Pancreas (tissue), 10 donors: ENCODE measurements at regions not wholly inside any gene's neighbourhood (a gene's known extent, or its start where the extent isn't known, plus 50 kb on each side); places are given as distances from the start of the nearest gene placed in this dataset.
A peak's percentile ranks its signal among the peaks of the same experiment; 100 is the strongest.

ENCODE experiments used
- ATAC-seq, 4 donors: fragments of 200-7000 bp; cut with Tn5 transposase; one replicate each; pipeline versions ENCODE4 v1.8.0 to v1.9.1; 2020; ENCODE audit warnings: mild to moderate bottlenecking in 4 of 4, moderate library complexity in 4 of 4
- DNase-seq, 6 donors: peaks; one replicate each; pipeline ENCODE4 v3.0.0-alpha.2; 2020
- FAIRE-seq: peaks from 2 replicates; lab custom pipeline; 2012; peaks lifted over from hg19 to GRCh38; lab: Jason Lieb, UNC
- H3K27ac ChIP-seq, 4 donors: fragments of 200-600 bp; sonication (generic); 1 replicate in 3 of 4; 2 replicates in 1 of 4; pipeline versions ENCODE4 v1.5.0 to v1.8.0; 2020
- H3K27me3 ChIP-seq, 4 donors: fragments of 200-600 bp; one replicate each; pipeline ENCODE4 v1.8.0; 2021
- H3K36me3 ChIP-seq, 3 donors: fragments of 200-600 bp; sonication (generic) in 1 of 3; one replicate each; pipeline versions ENCODE4 v1.5.0 to v1.8.0; 2020 to 2021
- H3K4me1 ChIP-seq, 3 donors: fragments of 200-600 bp; one replicate each; pipeline ENCODE4 v1.8.0; 2021
- H3K4me3 ChIP-seq, 4 donors: fragments of 200-600 bp; sonication (generic) in 2 of 4; one replicate each; pipeline versions ENCODE4 v1.5.0 to v1.8.0; 2020 to 2021
- H3K9me3 ChIP-seq, 4 donors: fragments of 200-600 bp; one replicate each; pipeline ENCODE4 v1.8.0; 2021
- CTCF ChIP-seq, 4 donors: fragments of 200-600 bp; sonication (generic) in 3 of 4; IDR thresholded peaks; one replicate each; pipeline versions ENCODE4 v1.5.0 to v1.8.0; 2021; ENCODE audit warnings: antibody characterized with exemption in 4 of 4
- WGBS, 2 donors: extraction: QIAGEN DNeasy Blood & Tissue Kit; methylation state at CpG; one replicate each; pipeline ENCODE4 v1.1.7; 2013; 5-methylcytosine and 5-hydroxymethylcytosine counted together
- intact Hi-C, 3 donors: fragments of 100-400 bp; cut with DNase I; formaldehyde crosslinking; loops; one replicate each; pipeline versions ENCODE4 v1.11.1 to v1.14.2; 2022
- donor health status: healthy with polysubstance abuse.
- donor health status: DM: no; HTN: no; CAD: no; lungs with moderate emphysema.
- donor health status: DM: no; HTN: no; CAD: no.
- donor health status: control.
- donor health status: control.
- donor health status: Bipolar disorder and iron deficiency.
- donor health status: DM: yes; HTN: yes; CAD: no.
- donor health status: DM: no; HTN: no; CAD: no.
- donor health status: DM: no; HTN: no; CAD: no.
- donor health status: DM: yes; HTN: yes; CAD: no.

DNA sequence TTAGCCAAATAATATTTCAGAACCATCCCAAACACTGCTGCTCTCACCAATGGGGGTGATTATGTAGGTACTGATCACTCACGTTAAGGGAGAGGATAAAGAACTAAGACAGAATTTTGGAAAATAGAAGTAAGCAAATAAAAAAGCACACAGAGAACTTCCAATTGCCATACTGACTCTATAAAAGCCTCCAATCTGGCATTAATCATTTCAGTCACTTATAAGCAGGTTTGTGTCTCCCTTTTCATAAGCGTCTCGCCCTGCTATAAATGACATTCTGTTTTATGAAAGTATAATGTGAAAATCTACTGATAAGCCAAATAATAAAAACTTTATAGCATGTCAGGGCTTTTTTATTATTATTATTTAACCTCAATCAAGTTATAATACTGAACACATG, 435.2 kb downstream of the ETNK1 start:
- intact Hi-C loops: no loop called here
- TF ChIP-seq CTCF (IDR thresholded peaks at IDR 0.05): no peak
- FAIRE-seq (no peak), DNase-seq (no peak), ATAC-seq (no peak)
- H3K27ac ChIP-seq: no peak overlapping the region
- WGBS, 2 donors: 78 to 79% methylated on average over 3 of the region's 3 CpGs
- no peaks in the 10 kb centered on the region for H3K36me3 ChIP-seq
- no peak overlapping the region for H3K4me3 ChIP-seq
- no peaks in the 10 kb centered on the region for H3K27me3 ChIP-seq
- no peaks in the 10 kb centered on the region for H3K9me3 ChIP-seq
- H3K4me1 ChIP-seq: no peaks in the 10 kb centered on the region

- 60 to 72% methylated on average over 3 of the region's 3 CpGs for WGBS, 2 donors
- no peak for FAIRE-seq
- DNase-seq: no peak
- TF ChIP-seq CTCF (IDR thresholded peaks at IDR 0.05): no peak
- no peak for ATAC-seq
- no peaks in the 10 kb centered on the region for H3K36me3 ChIP-seq
- H3K27ac ChIP-seq: no peak overlapping the region
- no peaks in the 10 kb centered on the region for H3K27me3 ChIP-seq
- no peaks in the 10 kb centered on the region for H3K9me3 ChIP-seq
- no peak overlapping the region for H3K4me3 ChIP-seq
- no peaks in the 10 kb centered on the region for H3K4me1 ChIP-seq
- intact Hi-C loops: no loop called here
Observed at GRCh38 chr12:23063206-23063605, 438.2 kb downstream of the ETNK1 start.

DNA sequence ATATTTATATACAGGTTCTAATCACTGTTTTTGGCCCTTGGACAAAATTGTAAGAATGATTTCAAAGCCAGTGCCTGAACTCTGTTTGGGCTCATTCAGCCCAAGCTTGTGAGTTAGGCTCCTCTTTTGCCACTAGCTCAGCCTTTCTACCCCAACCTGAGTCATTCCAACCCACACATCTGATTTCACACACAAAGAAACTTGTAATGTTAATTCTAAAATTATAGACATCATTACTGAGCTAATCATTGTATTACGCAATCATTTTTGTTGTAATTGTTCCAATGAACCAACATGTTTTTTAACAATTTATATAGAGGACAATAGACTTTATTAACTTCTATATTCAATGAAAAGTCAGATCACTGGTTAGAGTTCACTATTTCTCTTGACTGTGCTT, 441.1 kb downstream of the ETNK1 start:
- no peak for FAIRE-seq

GRCh38 chr12:23083267-23083666, 458.3 kb downstream of the ETNK1 start:
- Histone ChIP-seq H3K9me3 (no peaks in the 10 kb centered on the region), H3K4me3 (no peak overlapping the region), H3K27me3 (no peaks in the 10 kb centered on the region), H3K27ac (no peak overlapping the region), H3K4me1 (no peaks in the 10 kb centered on the region), H3K36me3 (no peaks in the 10 kb centered on the region)
- ATAC-seq (no peak), DNase-seq (no peak), FAIRE-seq (no peak)
- TF ChIP-seq CTCF (IDR thresholded peaks at IDR 0.05): no peak
- intact Hi-C loops: no loop called here
- WGBS, 2 donors: 34 to 39% methylated on average over 2 of the region's 2 CpGs

More for the DNA sequence above, 441.1 kb downstream of the ETNK1 start:
- Histone ChIP-seq H3K9me3 (no peaks in the 10 kb centered on the region), H3K36me3 (no peaks in the 10 kb centered on the region), H3K27me3 (no peaks in the 10 kb centered on the region), H3K4me1 (no peaks in the 10 kb centered on the region), H3K27ac (no peak overlapping the region), H3K4me3 (no peak overlapping the region)
- intact Hi-C loops: no loop called here
- 82 to 88% methylated on average over 1 of the region's 1 CpG for WGBS, 2 donors
- TF ChIP-seq CTCF (IDR thresholded peaks at IDR 0.05): no peak
- ATAC-seq (no peak), DNase-seq (no peak)

DNA sequence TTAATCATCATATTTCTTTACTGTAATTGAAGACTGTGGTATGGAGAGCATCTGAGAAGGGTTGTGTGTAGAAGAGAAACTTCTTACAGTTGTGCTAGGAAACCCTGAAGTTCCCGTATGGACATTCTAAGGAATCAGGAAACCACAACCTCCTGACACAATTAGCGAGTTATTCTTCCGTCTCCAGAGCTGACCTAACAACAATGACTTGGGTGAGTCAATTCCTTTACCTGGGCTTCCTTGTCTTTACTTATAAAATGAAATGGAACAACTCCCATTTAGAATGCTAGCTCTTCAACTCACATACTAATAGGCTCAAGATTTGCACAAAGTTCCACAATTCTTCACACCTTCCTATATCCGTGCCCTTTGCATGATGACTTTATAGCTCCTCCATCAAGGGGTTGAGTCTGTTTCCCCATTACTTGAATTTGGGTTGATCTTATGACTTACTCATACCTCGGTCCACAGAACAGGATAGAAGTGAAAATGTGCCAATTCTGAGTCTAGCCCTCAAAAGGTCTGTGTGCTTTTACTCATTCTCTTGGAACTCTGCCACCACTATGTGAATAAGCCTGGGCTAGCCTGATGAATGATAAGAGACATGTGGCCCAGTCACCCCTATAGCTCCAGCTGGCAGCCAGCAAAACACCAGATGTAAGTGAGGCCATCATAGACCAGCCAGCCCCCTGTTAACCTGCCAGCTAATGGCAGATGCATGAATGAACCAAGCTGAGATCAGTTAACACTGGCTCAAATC, 459.4 kb downstream of the ETNK1 start:
- Histone ChIP-seq H3K4me1 (no peaks in the 10 kb centered on the region), H3K9me3 (no peaks in the 10 kb centered on the region), H3K4me3 (no peak overlapping the region), H3K27me3 (no peaks in the 10 kb centered on the region), H3K36me3 (no peaks in the 10 kb centered on the region), H3K27ac (no peak overlapping the region)
- FAIRE-seq (no peak), DNase-seq (peak in 1 of 6 donors; percentile 47), ATAC-seq (peak in 3 of 4 donors; percentile 41 to 51 (median 44))
- WGBS, 2 donors: 68 to 77% methylated on average over 5 of the region's 5 CpGs
- intact Hi-C loops: no loop called here
- no peak for TF ChIP-seq CTCF (IDR thresholded peaks at IDR 0.05)
